WTC11 (cell line): ENCODE measurements at regions not wholly inside any gene's neighbourhood (a gene's known extent, or its start where the extent isn't known, plus 50 kb on each side); places are given as distances from the start of the nearest gene placed in this dataset.

Source experiments
- ATAC-seq: fragments of 200-7000 bp; cut with Tn5 transposase; 2 replicates; pipeline ENCODE4 v1.10.0; 2021; ENCODE audit warnings: mild to moderate bottlenecking, moderate library complexity
- CTCF ChIA-PET: fragments of 300-600 bp; sonication (Branson Sonifier 250); formaldehyde crosslinking; loops from one replicate; lab custom pipeline; 2021; ENCODE audit warnings: antibody characterized with exemption; lab: Charles Lee
- POLR2A ChIA-PET: fragments of 350-600 bp; sonication (Branson Sonifier 250); formaldehyde crosslinking; loops from one replicate; lab custom pipeline; 2021; ENCODE audit warnings: antibody characterized with exemption; lab: Charles Lee
- DNase-seq: peaks from one replicate; pipeline ENCODE4 v3.0.0; 2021; ENCODE audit warnings: low spot score
- H3K27ac Mint-ChIP-seq: 2 replicates; pipeline ENCODE4 v1.8.0; 2021; ENCODE audit warnings: mixed read lengths
- H3K27me3 Mint-ChIP-seq: 2 replicates; pipeline ENCODE4 v1.8.0; 2021; ENCODE audit warnings: low read depth, mild to moderate bottlenecking, moderate library complexity, mixed read lengths
- H3K36me3 Mint-ChIP-seq: 2 replicates; pipeline ENCODE4 v1.8.0; 2021; ENCODE audit warnings: mixed read lengths
- H3K4me1 Mint-ChIP-seq: 2 replicates; pipeline ENCODE4 v1.8.0; 2022; ENCODE audit warnings: mixed read lengths
- H3K4me3 Mint-ChIP-seq: 2 replicates; pipeline ENCODE4 v1.8.0; 2021; ENCODE audit warnings: mild to moderate bottlenecking, moderate library complexity, mixed read lengths
- H3K9me3 Mint-ChIP-seq: 2 replicates; pipeline ENCODE4 v1.8.0; 2021; ENCODE audit warnings: mixed read lengths
- AFF4 ChIP-seq: sonication (generic); formaldehyde crosslinking; IDR thresholded peaks from 2 replicates; pipeline ENCODE4 v1.8.1; 2023; ENCODE audit warnings: mild to moderate bottlenecking, missing genetic modification reagents, borderline replicate concordance
- ATF1 ChIP-seq: sonication (generic); formaldehyde crosslinking; IDR thresholded peaks from 2 replicates; pipeline ENCODE4 v1.8.1; 2023; ENCODE audit warnings: mild to moderate bottlenecking, moderate library complexity, missing genetic modification reagents
- CTCF ChIP-seq: fragments of 200-600 bp; IDR thresholded peaks from 2 replicates; pipeline ENCODE4 v1.8.0; 2022; ENCODE audit warnings: antibody characterized with exemption
- ERG ChIP-seq: fragments of 250-450 bp; sonication (Bioruptor Pico); IDR thresholded peaks from 2 replicates; pipeline ENCODE4 v1.8.0; 2021; ENCODE audit warnings: mild to moderate bottlenecking
- FOXP4 ChIP-seq: sonication (generic); formaldehyde crosslinking; IDR thresholded peaks from 2 replicates; pipeline ENCODE4 v1.8.0; 2022; ENCODE audit warnings: mild to moderate bottlenecking, missing genetic modification reagents
- MAX ChIP-seq: sonication (generic); formaldehyde crosslinking; IDR thresholded peaks from 2 replicates; pipeline ENCODE4 v1.8.0; 2022; ENCODE audit warnings: mild to moderate bottlenecking, missing genetic modification reagents
- MLX ChIP-seq: sonication (generic); formaldehyde crosslinking; IDR thresholded peaks from 2 replicates; pipeline ENCODE4 v1.8.1; 2023; ENCODE audit warnings: mild to moderate bottlenecking, missing genetic modification reagents, moderate library complexity
- NFE2L1 ChIP-seq: sonication (generic); formaldehyde crosslinking; IDR thresholded peaks from 2 replicates; pipeline ENCODE4 v1.8.1; 2023; ENCODE audit warnings: missing genetic modification reagents
- OVOL2 ChIP-seq: fragments of 250-450 bp; sonication (Bioruptor Pico); IDR thresholded peaks from 2 replicates; pipeline ENCODE4 v1.9.0; 2021; ENCODE audit warnings: mild to moderate bottlenecking, borderline replicate concordance
- PREB ChIP-seq: sonication (generic); formaldehyde crosslinking; IDR thresholded peaks from 2 replicates; pipeline ENCODE4 v1.8.1; 2022; ENCODE audit warnings: mild to moderate bottlenecking, missing genetic modification reagents, moderate library complexity, borderline replicate concordance
- ZBTB21 ChIP-seq: sonication (generic); formaldehyde crosslinking; IDR thresholded peaks from 2 replicates; pipeline ENCODE4 v1.8.1; 2023; ENCODE audit warnings: mild to moderate bottlenecking, missing genetic modification reagents, borderline replicate concordance
- ZNF232 ChIP-seq: sonication (generic); formaldehyde crosslinking; IDR thresholded peaks from 2 replicates; pipeline ENCODE4 v1.8.0; 2022; ENCODE audit warnings: mild to moderate bottlenecking, missing genetic modification reagents

GRCh38 chr3:164476631-164477030 lies 601.7 kb downstream of the SI start:
- no peaks in the 10 kb centered on the region for H3K27me3 Mint-ChIP-seq
- no peak for ATAC-seq
- no peak overlapping the region; the same call in 1 of the 2 replicates for H3K27ac Mint-ChIP-seq
- H3K4me3 Mint-ChIP-seq = no peak overlapping the region
- DNase-seq = no peak
- no peaks in the 10 kb centered on the region for H3K4me1 Mint-ChIP-seq
- H3K9me3 Mint-ChIP-seq = peaks cover 12% of the 10 kb centered on the region
- ChIA-PET CTCF (no interaction called here), POLR2A (no interaction called here)
- H3K36me3 Mint-ChIP-seq = no peaks in the 10 kb centered on the region
- no peak for TF ChIP-seq ATF1 (CRISPR knock-in tag)
- TF ChIP-seq, all 79 proteins: peak for 0

- no peak for ATAC-seq
- Mint-ChIP-seq H3K27me3 (0 out of 2 replicates have a peak, but pooled peaks cover 3% of the 10 kb centered on the region), H3K36me3 (peaks cover 37% of the 10 kb centered on the region), H3K9me3 (peaks cover 59% of the 10 kb centered on the region), H3K27ac (no peak overlapping the region), H3K4me3 (no peak overlapping the region), H3K4me1 (no peaks in the 10 kb centered on the region)
- ChIA-PET CTCF (no interaction called here), POLR2A (no interaction called here)
- no peak for TF ChIP-seq NFE2L1 (CRISPR knock-in tag)
- no peak for TF ChIP-seq MLX (CRISPR knock-in tag)
- no peak for TF ChIP-seq OVOL2 (CRISPR knock-in tag)
- no peak for TF ChIP-seq MAX
- TF ChIP-seq ERG (CRISPR knock-in tag) = no peak
- no peak for TF ChIP-seq PREB
- no peak for TF ChIP-seq AFF4 (CRISPR knock-in tag)
- no peak for TF ChIP-seq ZNF232 (CRISPR knock-in tag)
- TF ChIP-seq ZBTB21 (CRISPR knock-in tag) = no peak
- TF ChIP-seq FOXP4 (CRISPR knock-in tag) = no peak
- no peak for TF ChIP-seq CTCF
- DNase-seq = no peak
Observed at GRCh38 chr3:164470471-164470870, 607.8 kb downstream of the SI start.
